ENCODE measurements at regions not wholly inside any gene's neighbourhood (a gene's known extent, or its start where the extent isn't known, plus 50 kb on each side); places are given as distances from the start of the nearest gene placed in this dataset.

GRCh38 chr14:101331141-101331525 is 230.2 kb upstream of the DIO3 start:
- H3K9me3 ChIP-seq, result no peaks in the 10 kb centered on the region
- TF ChIP-seq EP300 (IDR thresholded peaks at IDR 0.05) (no peak), POLR2AphosphoS5 (IDR thresholded peaks at IDR 0.05) (no peak), POLR2A (IDR thresholded peaks at IDR 0.05) (no peak)
- TF ChIP-seq, protein P1, sequence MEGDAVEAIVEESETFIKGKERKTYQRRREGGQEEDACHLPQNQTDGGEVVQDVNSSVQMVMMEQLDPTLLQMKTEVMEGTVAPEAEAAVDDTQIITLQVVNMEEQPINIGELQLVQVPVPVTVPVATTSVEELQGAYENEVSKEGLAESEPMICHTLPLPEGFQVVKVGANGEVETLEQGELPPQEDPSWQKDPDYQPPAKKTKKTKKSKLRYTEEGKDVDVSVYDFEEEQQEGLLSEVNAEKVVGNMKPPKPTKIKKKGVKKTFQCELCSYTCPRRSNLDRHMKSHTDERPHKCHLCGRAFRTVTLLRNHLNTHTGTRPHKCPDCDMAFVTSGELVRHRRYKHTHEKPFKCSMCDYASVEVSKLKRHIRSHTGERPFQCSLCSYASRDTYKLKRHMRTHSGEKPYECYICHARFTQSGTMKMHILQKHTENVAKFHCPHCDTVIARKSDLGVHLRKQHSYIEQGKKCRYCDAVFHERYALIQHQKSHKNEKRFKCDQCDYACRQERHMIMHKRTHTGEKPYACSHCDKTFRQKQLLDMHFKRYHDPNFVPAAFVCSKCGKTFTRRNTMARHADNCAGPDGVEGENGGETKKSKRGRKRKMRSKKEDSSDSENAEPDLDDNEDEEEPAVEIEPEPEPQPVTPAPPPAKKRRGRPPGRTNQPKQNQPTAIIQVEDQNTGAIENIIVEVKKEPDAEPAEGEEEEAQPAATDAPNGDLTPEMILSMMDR (IDR thresholded peaks at IDR 0.05), result no peak
- H3K27me3 ChIP-seq, result peaks cover 27% of the 10 kb centered on the region
- no peaks in the 10 kb centered on the region for H3K36me3 ChIP-seq
- WGBS, result 98% methylated on average over 8 of the region's 10 CpGs
- no peak for DNase-seq (ENCODE audit: low spot score in 2 of 2)
- no peak overlapping the region for H3K27ac ChIP-seq
- no peaks in the 10 kb centered on the region for H3K4me1 ChIP-seq
- no peak overlapping the region for H3K4me3 ChIP-seq

DNA sequence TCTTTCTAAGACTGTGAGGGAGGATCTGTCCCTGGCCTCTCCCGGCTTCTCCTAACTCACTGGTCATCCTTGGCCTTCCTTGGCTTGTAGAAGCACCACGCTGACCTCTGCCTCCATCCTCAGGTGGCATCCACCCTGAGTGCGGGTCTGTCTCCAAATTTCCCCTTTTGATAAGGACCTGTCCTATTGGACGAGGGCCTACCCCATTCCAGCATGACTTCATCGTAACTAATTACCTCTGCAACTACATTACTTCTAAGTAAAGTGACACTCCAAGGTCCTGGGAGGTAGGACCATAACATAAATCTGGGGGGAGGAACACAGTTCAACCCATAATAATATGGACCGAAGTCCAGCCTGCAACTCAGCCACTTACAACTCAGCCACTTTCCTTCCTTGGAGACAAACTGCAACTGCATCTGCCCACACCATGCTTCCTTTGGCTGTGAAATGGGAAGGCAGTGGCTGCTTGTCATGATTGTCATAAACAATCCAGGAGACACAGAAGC is 229.6 kb upstream of the DIO3 start:
- no peaks in the 10 kb centered on the region for H3K9me3 ChIP-seq
- H3K27ac ChIP-seq, result no peak overlapping the region
- H3K27me3 ChIP-seq, result peaks cover 30% of the 10 kb centered on the region
- TF ChIP-seq POLR2A (IDR thresholded peaks at IDR 0.05), result no peak
- TF ChIP-seq POLR2AphosphoS5 (IDR thresholded peaks at IDR 0.05), result no peak
- TF ChIP-seq, protein P1 (IDR thresholded peaks at IDR 0.05), result no peak
- no peak for TF ChIP-seq EP300 (IDR thresholded peaks at IDR 0.05)
- WGBS, result 87% methylated on average over 6 of the region's 6 CpGs
- no peak for DNase-seq (ENCODE audit: low spot score in 2 of 2)
- H3K4me3 ChIP-seq, result no peak overlapping the region
- H3K36me3 ChIP-seq, result no peaks in the 10 kb centered on the region
- no peaks in the 10 kb centered on the region for H3K4me1 ChIP-seq

- DNase-seq (ENCODE audit: low spot score in 2 of 2), result no peak
- Histone ChIP-seq H3K27ac (no peak overlapping the region), H3K4me1 (no peaks in the 10 kb centered on the region), H3K9me3 (no peaks in the 10 kb centered on the region), H3K4me3 (no peak overlapping the region), H3K36me3 (no peaks in the 10 kb centered on the region), H3K27me3 (peaks cover 34% of the 10 kb centered on the region)
- no peak for TF ChIP-seq POLR2AphosphoS5 (IDR thresholded peaks at IDR 0.05)
- TF ChIP-seq, protein P1 (IDR thresholded peaks at IDR 0.05), result no peak
- WGBS, result 69% methylated on average over 8 of the region's 8 CpGs
These were observed 229.0 kb upstream of the DIO3 start for GRCh38 chr14:101332281-101332680.

- no peaks in the 10 kb centered on the region for H3K36me3 ChIP-seq
- no peak for TF ChIP-seq POLR2AphosphoS5 (IDR thresholded peaks at IDR 0.05)
- no peak for TF ChIP-seq EP300 (IDR thresholded peaks at IDR 0.05)
- no peak for TF ChIP-seq POLR2A (IDR thresholded peaks at IDR 0.05)
- TF ChIP-seq, protein P1 (IDR thresholded peaks at IDR 0.05), result no peak
- peak in 1 of 2 donors; percentile 47 for DNase-seq (ENCODE audit: low spot score in 2 of 2)
- H3K4me1 ChIP-seq, result no peaks in the 10 kb centered on the region
- H3K27ac ChIP-seq, result no peak overlapping the region
- H3K27me3 ChIP-seq, result peaks cover 37% of the 10 kb centered on the region
- WGBS, result 73% methylated on average over 17 of the region's 20 CpGs
- no peak overlapping the region for H3K4me3 ChIP-seq
- no peaks in the 10 kb centered on the region for H3K9me3 ChIP-seq
These were observed 227.7 kb upstream of the DIO3 start for GRCh38 chr14:101333335-101334280.

- no peak for TF ChIP-seq POLR2A (IDR thresholded peaks at IDR 0.05)
- TF ChIP-seq EP300 (IDR thresholded peaks at IDR 0.05), result no peak
- no peak for TF ChIP-seq POLR2AphosphoS5 (IDR thresholded peaks at IDR 0.05)
- TF ChIP-seq, protein P1 (IDR thresholded peaks at IDR 0.05), result no peak
- Histone ChIP-seq H3K9me3 (no peaks in the 10 kb centered on the region), H3K4me1 (no peaks in the 10 kb centered on the region), H3K36me3 (no peaks in the 10 kb centered on the region), H3K4me3 (no peak overlapping the region), H3K27ac (no peak overlapping the region), H3K27me3 (peaks cover 42% of the 10 kb centered on the region)
- 72% methylated on average over 9 of the region's 9 CpGs for WGBS
- DNase-seq (ENCODE audit: low spot score in 2 of 2), result no peak
These were observed 226.6 kb upstream of the DIO3 start for GRCh38 chr14:101334656-101335055.

Measured in suprapubic skin (tissue), 4 donors.